ENCODE measurements at regions not wholly inside any gene's neighbourhood (a gene's known extent, or its start where the extent isn't known, plus 50 kb on each side); places are given as distances from the start of the nearest gene placed in this dataset.

- ATAC-seq (ENCODE audit: low FRiP score) (no peak), DNase-seq (ENCODE audit: low spot score) (no peak)
- no peak for TF ChIP-seq CTCF (IDR thresholded peaks at IDR 0.05)
These were observed 71.1 kb upstream of the PITX1 start for GRCh38 chr5:135105105-135105484.

GRCh38 chr5:135103575-135103853 is 69.5 kb upstream of the PITX1 start:
- DNase-seq (ENCODE audit: low spot score), result no peak
- no peak for TF ChIP-seq CTCF (IDR thresholded peaks at IDR 0.05)
- ATAC-seq (ENCODE audit: low FRiP score), result no peak

GRCh38 chr5:135102716-135103574 is 68.9 kb upstream of the PITX1 start:
- TF ChIP-seq CTCF (IDR thresholded peaks at IDR 0.05), result no peak
- DNase-seq (ENCODE audit: low spot score), result no peak
- ATAC-seq (ENCODE audit: low FRiP score), result no peak

- no peak for TF ChIP-seq CTCF (IDR thresholded peaks at IDR 0.05)
- DNase-seq (ENCODE audit: low spot score) (no peak), ATAC-seq (ENCODE audit: low FRiP score) (no peak)
These were observed 66.4 kb upstream of the PITX1 start for GRCh38 chr5:135100431-135100830.

GRCh38 chr5:135100011-135100410 is 66.0 kb upstream of the PITX1 start:
- TF ChIP-seq CTCF (IDR thresholded peaks at IDR 0.05), result no peak
- ATAC-seq (ENCODE audit: low FRiP score) (no peak), DNase-seq (ENCODE audit: low spot score) (no peak)

- ATAC-seq (ENCODE audit: low FRiP score) (no peak), DNase-seq (ENCODE audit: low spot score) (no peak)
- no peak for TF ChIP-seq CTCF (IDR thresholded peaks at IDR 0.05)
These were observed 63.4 kb upstream of the PITX1 start for GRCh38 chr5:135097390-135097789.

- ATAC-seq (ENCODE audit: low FRiP score) (no peak), DNase-seq (ENCODE audit: low spot score) (no peak)
- no peak for TF ChIP-seq CTCF (IDR thresholded peaks at IDR 0.05)
These were observed 61.8 kb upstream of the PITX1 start for GRCh38 chr5:135095871-135096270.

Measured in omental fat pad (tissue), 3 donors.